GM21737 (cell line): ENCODE measurements at regions not wholly inside any gene's neighbourhood (a gene's known extent, or its start where the extent isn't known, plus 50 kb on each side); places are given as distances from the start of the nearest gene placed in this dataset.
"Not testable (repeated sequence)": the region's sequence is repeated elsewhere in the genome, so short reads cannot be mapped to it uniquely, and the experiment has no call there.

ENCODE experiments used
- ATAC-seq: cut with Tn5 transposase; IDR thresholded peaks from one replicate; pipeline ENCODE4 v1.9.1; 2021; ENCODE audit warnings: mild to moderate bottlenecking, moderate library complexity; ENCODE audit not compliant: unreplicated experiment

DNA sequence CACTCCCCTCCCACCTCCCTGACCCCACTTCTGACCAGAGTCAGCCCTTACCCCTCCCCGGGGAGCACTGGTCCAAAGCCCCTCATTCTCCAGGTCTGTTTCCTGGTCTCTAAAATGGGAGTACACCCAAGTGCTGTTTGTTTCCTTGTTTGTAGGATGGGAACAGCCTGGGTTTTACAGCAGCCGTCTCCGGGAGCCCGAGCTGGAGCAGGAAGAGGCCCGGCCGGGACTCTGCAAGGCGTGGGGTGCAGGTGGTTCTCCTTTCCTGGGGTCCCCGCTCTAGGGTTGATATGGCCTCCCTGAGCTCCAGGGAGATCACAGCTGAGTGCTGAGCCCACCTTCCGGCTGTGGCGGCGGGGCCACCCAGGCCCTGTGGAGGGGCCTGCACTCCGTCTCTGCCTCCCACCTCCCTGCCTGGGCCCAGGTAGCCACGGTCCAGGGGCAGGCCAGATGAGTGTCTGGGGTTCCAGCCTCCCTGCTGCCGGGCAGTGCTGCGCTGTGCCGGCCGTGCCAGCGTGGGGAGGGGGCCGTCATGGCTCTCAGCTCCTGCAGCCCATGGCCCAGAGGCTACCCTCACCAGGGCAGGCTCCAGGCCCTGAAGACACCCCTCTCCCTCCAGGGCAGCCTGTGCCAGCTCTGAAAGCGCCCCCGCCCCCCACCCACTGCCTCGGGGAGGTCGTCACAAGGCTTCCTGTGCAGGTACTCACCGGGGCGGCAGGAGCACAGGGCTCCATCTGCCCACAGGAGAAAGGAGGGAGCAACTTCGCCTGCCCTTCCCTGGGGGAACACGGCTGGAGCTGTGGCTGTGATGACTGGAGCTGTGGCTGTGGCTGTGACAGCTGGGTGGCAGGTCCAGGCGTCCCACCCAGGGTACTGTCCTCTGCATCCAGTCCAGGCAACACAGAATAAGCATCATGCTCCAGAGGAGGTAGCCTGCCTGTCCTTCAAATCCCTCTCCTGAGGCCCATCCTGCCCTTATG, 98.8 kb downstream of the ADRA2C start:
- no peak for ATAC-seq

DNA sequence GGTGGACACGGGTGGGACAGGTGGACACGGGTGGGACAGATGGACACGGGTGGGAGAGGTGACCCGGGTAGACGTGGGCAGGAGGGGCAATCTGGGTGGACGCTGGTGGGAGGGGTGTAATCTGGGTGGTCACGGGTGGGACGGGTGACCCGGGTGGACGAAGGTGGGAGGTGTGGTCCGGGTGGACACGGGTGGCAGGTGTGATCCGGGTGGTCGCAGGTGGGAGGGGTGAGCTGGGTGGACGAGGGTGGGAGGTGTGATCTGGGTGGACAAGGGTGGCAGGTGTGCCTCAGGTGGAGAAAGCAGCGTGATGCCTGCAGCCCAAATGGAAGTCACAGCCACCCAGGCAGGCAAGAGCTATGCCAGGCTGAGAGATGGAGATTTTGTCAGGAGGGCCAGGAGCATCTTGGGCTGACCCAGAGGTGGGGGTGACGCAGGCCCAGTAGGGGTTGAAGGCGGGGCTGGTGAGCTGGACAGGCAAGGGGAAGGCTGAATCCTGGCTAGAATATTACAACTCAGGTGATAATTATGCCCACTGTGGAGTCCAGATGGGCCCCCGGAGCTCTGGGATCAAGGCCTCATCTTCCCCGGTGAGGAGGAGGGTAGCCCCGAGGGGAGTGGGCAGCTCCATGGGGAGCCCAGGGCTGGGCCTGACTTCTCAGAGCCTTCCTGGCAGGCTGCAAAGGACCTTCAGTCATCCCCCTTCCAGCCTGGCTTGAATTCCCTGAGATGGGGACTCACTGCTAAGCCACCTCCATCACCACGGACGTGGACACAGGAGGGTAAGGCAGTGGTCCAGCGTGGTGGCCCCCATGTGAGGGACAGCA, 100.0 kb downstream of the ADRA2C start:
- ATAC-seq = no peak

DNA sequence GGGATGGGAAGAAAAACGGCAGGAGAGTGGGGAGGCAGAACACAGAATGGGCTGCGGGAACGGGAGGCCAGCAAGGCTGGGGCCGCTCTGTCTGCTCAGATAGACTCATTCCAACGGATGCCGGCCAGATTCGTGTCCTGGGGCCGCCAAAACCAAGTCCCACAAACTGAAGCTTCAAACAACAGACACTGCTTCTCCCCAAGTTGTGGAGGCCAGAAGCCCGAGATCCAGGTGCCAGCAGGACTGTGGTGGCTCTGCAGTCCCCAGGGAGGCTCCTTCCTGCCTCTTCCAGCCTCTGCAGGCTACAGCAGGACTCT, 100.6 kb downstream of the ADRA2C start:
- no peak for ATAC-seq

DNA sequence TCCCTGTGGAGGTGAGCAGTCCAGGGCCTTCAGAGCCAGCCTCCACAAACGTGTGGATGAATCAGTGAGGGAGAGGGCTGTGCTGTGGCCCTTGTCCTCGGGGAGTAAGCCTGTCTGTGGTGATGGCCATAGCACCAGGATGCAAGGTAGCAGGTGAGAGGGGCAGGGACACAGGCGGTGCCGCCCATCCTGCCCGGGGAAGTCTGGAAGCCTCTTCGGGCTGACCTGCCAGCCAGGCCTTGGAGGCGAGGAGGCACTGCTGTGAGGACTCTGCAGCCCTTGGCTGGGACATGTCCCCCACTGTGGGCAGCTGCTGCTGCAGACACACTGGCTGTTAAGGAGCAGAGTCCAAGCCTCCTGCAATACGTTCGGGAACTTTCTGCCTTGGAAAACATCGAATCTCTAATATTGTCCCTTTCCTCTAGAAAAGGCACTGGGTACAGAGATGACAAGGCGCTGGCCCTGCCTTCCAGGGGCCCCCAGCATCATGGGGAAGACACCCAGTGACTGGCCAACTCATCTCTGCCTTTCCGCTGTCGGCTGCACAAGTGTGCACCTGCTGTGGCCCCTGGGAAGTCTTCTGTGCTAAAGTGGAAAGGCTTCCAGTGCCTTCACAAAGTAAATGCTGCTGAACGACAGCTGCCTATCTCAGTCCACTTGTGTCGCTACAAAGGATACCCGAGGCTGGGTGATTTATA, 101.4 kb downstream of the ADRA2C start:
- no peak for ATAC-seq

DNA sequence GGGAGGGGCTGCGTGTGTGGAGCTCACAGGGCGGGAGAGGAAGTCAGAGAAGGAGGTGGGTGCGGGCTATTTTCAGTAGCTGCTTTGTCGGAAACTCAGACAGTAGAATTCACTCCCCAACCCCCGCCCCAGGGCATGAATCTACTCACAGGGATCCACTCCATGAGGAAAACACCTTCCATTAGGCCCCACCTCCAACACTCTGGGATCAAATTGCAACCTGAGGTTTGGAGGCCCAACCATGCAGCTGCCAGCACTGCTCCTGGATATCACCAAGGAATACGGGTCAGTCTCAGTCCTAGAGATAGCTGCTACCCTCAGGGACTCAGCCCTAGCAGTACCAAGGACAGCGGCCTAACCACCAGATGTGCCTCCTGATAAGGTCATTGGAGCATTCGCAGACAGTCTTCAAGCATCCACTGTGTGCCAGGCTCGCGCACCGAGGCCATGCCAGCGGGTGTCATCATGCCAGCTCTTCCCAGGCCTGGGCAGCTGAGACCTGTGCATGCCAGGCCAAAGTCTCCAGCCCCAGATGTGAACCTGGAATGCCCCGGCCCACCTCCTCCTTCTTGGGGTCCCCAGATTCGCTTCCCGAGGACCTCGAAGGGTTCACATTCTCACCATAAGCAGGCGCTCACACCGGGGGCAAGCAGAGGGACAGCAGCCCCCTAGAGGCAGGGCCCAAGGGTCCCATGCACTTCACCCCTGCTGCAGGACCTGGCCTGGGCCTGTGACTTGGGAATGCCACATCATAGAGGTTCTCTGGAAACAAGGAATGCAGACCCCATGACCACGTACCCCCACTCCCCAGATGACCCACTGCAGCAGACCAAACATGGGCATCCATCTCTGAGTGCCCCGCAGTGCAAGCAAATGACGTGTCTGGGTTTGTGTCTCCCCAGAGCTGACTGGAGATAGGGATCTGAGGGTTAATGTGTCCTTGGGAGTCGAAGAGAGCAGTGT, 102.3 kb downstream of the ADRA2C start:
- no peak for ATAC-seq

DNA sequence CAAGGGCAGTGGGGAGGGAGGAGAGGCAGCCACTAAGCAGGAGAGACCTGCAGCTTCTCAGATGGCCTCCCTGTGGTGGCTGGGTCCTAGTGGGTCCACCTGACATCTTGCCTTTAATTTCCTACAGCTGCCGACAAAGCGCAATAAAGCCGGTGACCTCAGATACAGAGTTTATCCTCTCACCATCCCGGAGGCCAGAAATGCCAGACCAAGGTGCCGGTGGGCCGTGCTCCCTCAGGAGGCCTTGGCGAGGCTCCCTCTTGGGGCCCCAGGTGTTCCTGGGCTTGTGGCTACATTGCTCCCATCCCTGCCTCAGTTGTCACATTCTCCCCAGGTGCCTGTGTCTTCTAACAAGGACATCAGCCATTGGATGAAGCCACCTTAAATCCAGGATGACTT, 103.0 kb downstream of the ADRA2C start:
- no peak for ATAC-seq

DNA sequence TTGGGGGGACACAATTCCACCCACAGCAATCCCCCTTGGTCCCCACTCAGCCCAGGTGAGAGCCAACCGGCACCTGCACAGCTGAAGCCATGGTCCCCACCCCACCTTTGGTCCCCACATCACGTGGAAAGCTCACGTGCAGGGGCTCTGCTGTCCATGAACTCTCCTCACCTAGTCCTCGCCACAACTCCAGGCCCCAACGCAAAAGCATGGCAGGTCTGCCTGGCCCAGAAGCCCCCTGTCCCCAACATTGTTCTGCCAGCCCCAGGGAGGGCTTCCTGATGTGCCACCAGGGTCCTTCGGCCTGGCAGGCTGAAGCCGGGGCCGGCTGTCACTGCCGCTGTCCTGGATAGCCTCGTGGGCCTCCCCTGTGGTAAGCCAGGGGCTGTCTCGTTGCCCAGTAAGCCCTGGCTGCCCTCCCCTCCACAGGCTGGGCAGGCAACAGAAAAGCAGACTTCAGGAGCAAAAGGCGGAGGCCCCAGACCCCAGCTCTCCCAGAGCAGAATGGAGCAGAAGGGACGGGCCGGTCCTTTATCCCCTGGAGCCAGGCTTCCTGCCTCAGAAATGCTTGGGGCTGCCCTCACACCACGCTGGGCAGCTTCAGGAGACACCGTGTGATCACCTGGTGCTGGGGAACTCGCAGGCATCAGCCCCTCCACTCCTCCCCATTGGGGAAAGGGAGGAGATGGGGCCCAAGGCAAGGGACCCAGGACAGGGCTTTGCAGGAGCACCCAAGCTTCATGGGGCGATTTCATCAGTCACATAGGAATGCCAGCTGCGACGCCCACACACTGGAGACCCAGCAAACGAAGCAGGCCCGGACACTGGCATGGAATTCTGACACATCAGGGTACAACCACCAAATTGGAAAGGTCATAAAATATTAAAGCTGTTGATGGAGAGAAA, 103.7 kb downstream of the ADRA2C start:
- ATAC-seq = no peak

DNA sequence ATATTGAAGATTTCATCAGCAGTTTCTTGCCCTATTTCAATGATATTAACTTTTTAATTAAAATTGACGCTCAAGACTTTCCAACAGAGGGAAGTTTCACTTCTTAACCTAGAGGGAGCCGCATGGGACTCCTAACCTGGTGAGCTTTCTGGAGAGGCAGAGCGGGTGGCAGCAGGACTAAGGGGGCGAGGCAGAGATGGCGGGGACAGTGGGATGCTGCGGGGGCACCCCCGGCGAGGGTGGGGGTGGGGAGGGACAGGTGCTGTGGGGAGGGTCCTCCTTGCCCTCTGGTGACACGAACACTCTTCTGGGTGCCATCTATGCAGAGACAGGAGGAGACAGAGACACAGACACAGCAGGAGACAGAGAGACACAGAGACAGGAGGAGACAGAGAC, 104.4 kb downstream of the ADRA2C start:
- no peak for ATAC-seq

DNA sequence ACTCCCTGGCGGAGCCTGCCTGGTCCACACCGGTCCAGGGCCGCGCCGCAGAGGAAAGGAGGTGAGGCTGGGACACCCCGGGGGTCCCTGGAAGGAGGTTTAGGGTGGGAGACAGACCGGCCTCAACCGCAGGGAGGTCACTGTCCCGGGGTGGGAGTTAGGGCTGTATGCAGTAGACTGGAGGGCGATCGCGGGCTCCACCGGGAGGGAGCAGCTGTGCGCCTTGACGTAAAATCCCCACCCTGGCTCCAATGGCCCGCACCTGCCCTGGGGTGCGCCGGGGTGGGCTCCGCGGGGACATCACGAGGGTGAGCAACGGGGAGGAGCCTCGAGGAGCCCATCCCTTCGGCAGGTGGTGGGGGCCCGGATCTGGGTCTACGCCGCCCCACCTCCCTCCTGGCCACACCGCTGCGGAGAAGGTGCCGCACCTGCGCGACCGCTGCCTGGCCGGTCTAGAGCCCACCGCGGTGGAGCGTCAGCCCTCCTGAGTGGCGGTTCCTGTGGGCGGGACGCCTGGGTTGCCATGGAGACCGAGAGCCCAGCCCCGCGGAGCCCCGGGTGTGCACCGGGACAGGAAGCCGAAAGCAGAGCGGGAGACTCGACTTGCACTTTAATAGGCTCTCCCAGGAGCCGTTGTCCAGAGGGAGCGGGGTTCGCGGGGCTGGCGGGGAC, 105.1 kb downstream of the ADRA2C start:
- ATAC-seq = no peak

DNA sequence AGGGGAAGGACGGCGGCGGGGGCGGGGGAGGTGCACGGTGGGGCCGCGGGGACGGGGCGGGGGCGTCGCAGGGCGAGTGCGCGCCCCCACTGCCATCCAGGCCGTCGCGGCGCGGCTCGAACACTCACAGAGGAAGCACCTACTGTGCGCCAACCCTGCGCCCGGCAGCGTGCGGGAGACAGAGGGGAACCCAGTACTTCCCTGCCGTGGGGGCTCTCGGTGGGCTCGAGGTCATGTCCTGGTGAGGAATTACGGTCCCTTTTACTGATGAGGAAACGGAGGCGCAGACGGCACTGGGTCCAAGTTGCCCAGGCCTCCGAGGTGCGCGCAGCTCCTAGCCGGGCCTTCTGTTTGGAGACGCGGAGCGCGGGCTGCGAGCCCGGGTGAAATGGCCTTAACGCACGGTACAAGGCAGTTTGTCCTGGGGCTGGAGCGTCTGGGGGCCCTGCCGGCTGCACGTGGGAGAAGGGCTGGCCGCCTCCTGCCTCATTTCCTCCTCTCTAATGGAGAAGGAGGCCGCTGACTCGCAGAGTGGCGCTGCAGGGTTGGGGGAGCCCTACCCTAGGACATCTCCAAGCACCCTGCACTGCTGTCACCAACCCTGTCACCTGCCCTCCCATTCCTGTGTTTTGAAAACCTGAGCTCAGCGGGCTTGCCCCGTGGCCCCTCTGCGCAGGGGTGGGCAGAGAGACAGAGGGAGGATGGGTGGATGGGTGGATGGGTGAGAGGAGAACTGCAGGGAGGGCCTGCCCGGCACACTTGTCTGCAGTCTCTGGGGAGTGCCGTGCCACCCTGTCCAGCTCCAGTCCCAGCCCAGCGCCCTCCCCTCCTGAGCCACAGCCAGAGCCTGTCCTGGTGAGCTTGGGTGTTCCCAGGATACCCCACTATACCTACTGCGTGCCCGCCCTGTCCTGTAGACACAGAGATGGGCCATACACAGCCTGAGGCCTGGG, 106.0 kb downstream of the ADRA2C start:
- no peak for ATAC-seq

DNA sequence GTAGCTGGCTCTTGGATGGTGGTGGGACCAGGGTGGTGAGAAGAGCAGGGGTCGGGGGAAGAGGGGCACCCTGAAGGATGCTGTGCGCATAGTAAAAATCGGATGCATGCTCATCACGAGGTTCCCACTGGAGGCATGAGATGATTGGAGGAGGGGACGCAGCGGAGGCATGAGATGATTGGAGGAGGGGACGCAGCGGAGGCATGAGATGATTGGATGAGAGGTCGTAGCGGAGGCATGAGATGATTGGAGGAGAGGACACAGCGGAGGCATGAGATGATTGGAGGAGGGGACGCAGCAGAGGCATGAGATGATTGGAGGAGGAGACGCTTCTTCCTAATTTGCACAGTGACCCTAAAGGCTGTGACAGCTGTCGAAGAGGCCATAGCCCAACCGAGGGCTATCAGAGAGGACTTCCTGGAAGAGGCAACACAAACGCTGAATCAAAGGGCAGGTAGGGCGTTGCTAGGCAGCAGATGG, 106.7 kb downstream of the ADRA2C start:
- ATAC-seq = no peak

DNA sequence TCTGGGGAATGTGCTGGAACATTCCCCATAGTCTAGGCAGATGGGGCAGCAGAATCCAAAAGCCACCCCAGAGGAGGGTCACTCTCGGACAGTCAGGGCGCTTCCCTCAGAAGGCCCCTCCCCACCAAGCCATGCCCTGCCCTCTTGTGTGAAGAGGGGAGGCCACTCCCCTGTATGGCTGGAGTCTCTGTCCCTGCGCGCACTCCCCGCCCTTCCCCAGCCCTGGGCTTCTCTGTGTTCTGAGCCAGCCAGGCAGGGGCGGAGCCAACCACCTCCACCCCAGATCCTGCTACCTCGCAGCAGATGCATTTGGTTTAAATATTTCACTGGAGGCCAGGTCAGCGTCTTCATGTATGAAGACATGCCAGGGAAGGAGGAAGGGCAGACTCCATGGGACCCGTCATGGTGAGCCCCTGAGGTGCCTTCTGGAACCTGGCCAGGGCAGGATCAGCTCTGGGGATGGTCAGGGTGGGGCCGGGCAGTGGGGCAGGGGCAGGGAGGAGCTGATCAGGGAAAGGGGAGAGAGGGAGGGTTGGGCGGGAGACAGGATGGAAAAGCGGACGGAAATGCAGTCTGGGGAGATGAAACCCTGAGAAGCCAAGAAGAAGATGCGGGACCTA, 107.3 kb downstream of the ADRA2C start:
- ATAC-seq = no peak

DNA sequence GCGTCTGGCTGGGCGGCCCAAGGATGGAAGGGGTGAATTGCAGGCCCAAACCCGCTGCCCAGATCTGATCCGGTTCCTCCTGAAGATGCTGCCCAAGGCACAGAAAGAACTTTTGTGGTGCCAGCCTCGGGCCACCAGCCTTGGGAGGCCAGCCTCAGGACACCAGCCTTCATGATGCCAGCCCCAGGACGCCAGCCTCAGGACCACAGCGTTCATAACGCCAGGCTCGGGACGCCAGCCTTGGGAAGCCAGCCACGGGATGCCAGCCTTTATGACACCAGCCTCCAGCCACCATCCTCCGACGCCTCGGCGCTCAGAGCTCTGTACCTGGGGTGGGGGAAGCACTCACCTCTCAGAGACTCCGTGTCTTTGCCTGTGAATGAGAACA, 107.8 kb downstream of the ADRA2C start:
- ATAC-seq = no peak

DNA sequence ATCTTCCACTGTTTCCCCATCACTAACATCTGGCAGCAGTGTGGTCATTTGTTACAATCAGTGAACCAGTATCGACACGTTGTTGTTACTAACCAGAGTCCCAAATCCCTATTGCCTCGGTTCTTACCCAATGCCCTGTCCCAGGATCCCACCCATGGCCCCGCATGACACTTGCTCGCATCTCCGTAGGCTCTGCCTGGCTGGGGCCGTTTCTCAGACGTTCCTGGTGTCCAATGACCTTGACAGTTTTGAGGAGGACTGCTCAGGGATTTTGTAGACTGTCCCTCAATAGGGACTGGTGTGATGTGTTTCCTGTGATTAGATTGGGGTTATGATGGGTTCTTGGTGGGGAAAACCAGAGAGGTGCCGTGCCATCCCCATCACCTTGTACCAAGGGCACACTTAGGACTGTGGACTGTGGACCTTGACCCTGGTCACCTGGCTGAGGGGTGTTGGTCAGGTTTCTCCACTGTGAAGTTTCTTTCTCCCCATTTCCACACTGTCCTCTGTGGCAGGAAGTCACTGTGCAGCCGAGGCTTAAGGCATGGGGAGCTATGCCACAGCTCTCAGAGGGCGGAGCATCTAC, 108.4 kb downstream of the ADRA2C start:
- no peak for ATAC-seq

DNA sequence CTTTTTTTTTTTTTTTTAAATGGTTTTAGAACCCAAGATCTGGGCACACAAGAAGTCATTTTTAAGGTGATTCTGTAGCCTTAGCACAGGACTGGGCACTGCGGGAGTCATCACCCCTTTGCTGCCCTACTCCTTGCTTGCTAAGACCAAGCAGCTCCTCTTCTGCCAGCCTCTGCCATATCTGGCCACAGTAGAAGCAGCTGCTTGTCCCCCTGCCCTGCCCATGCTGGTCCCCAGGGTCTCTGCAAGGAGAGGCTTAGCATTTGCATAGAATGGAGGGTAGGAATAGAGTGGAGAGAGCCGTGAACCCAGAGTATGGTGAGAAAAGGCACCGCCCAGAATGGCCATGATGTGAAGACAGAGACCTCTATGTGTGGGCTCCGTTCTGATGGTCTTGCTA, 109.3 kb downstream of the ADRA2C start:
- ATAC-seq = no peak

DNA sequence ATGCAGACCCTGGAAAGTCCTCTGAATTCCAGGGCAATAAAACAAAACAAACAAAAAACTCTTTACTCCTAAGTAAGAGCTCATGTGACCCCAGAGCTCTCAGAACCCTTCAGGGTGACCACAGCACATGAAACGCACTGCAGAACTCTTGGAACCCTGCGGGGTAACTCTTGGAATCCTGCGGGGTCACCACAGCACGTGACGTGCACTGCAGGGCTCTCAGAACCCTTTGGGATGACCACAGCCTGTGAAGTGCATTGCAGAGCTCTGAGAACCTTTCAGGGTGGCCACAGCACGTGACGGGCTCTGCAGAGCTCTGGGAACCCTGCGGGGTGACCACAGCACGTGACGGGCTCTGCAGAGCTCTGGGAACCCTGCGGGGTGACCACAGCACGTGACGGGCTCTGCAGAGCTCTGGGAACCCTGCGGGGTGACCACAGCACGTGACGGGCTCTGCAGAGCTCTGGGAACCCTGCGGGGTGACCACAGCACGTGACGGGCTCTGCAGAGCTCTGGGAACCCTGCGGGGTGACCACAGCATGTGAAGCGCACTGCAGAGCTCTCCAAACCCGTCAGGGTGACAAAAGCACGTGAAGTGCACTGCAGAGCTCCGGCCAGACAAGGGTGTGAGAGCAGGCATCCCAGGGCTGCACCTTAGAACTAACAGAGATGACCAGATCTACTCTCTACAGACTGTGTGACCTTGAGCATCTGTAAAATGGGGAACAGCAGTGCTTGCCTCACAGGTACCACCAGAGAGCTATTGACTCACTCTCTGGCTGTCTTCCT, 110.1 kb downstream of the ADRA2C start:
- not testable (repeated sequence) for ATAC-seq
